Head of caudate nucleus (tissue), 42 donors: ENCODE measurements at regions not wholly inside any gene's neighbourhood (a gene's known extent, or its start where the extent isn't known, plus 50 kb on each side); places are given as distances from the start of the nearest gene placed in this dataset.
"Not testable (repeated sequence)": the region's sequence is repeated elsewhere in the genome, so short reads cannot be mapped to it uniquely, and the experiment has no call there.

Experiments
- DNase-seq, 42 donors: peaks; one replicate each; pipeline versions ENCODE4 v3.0.0 to v3.0.0-alpha.2; 2020 to 2021; ENCODE audit warnings: mixed read lengths in 7 of 42
- intact Hi-C: fragments of 100-400 bp; cut with DNase I; formaldehyde crosslinking; loops from one replicate; pipeline ENCODE4 v1.15.0; 2022

GRCh38 chr1:90864681-90865080, 147.6 kb upstream of the BARHL2 start:
- DNase-seq, result no peak
- intact Hi-C loops, result no loop called here

GRCh38 chr1:90862782-90863181, 145.7 kb upstream of the BARHL2 start:
- intact Hi-C loops, result no loop called here
- DNase-seq, result no peak

- DNase-seq, intact Hi-C loops: not testable (repeated sequence)
These were observed 144.3 kb upstream of the BARHL2 start for GRCh38 chr1:90861421-90861820.

- DNase-seq, result no peak
- intact Hi-C loops, result no loop called here
These were observed 139.4 kb upstream of the BARHL2 start for GRCh38 chr1:90856463-90857007.

GRCh38 chr1:90854397-90854924, 137.4 kb upstream of the BARHL2 start:
- intact Hi-C loops, result no loop called here
- no peak for DNase-seq

GRCh38 chr1:90851711-90852050, 134.6 kb upstream of the BARHL2 start:
- DNase-seq, result no peak
- intact Hi-C loops, result no loop called here

GRCh38 chr1:90850898-90851710, 134.0 kb upstream of the BARHL2 start:
- intact Hi-C loops, result no loop called here
- DNase-seq, result peak; percentile 31 to 87 (median 76)

GRCh38 chr1:90850181-90850897, 133.2 kb upstream of the BARHL2 start:
- intact Hi-C loops, result no loop called here

GRCh38 chr1:90841473-90841872, 124.4 kb upstream of the BARHL2 start:
- DNase-seq, result no peak
- intact Hi-C loops, result loop anchor here (10.0 kb wide), 1 partner anchor 117 kb away; no protein-coding TSS in a partner anchor

More at GRCh38 chr1:90850181-90850897, 133.2 kb upstream of the BARHL2 start:
- DNase-seq, result peak in 28 of 42 donors; percentile 4 to 56 (median 22)

GRCh38 chr1:90840352-90840751, 123.2 kb upstream of the BARHL2 start:
- intact Hi-C loops, result loop anchor here (10.0 kb wide), 1 partner anchor 116 kb away; no protein-coding TSS in a partner anchor
- DNase-seq, result no peak

- intact Hi-C loops, result no loop called here
- no peak for DNase-seq
These were observed 122.2 kb upstream of the BARHL2 start for GRCh38 chr1:90839323-90839722.

- no peak for DNase-seq
- intact Hi-C loops, result no loop called here
These were observed 121.6 kb upstream of the BARHL2 start for GRCh38 chr1:90838720-90839119.

- intact Hi-C loops, result no loop called here
- DNase-seq, result no peak
These were observed 120.3 kb upstream of the BARHL2 start for GRCh38 chr1:90837420-90837819.

- intact Hi-C loops, result no loop called here
- no peak for DNase-seq
These were observed 119.2 kb upstream of the BARHL2 start for GRCh38 chr1:90836345-90836679.

- DNase-seq, result peak in 3 of 42 donors; percentile 11 to 33 (median 27)
- intact Hi-C loops, result no loop called here
These were observed 118.7 kb upstream of the BARHL2 start for GRCh38 chr1:90835661-90836344.

- intact Hi-C loops, result no loop called here
These were observed 118.0 kb upstream of the BARHL2 start for GRCh38 chr1:90834886-90835660.

GRCh38 chr1:90834354-90834885, 117.3 kb upstream of the BARHL2 start:
- intact Hi-C loops, result no loop called here
- DNase-seq, result no peak

More at GRCh38 chr1:90834886-90835660, 118.0 kb upstream of the BARHL2 start:
- peak in 1 of 42 donors; percentile 35 for DNase-seq

- intact Hi-C loops, result no loop called here
- no peak for DNase-seq
These were observed 116.5 kb upstream of the BARHL2 start for GRCh38 chr1:90833466-90834110.
